GM18868 (cell line): ENCODE measurements at regions not wholly inside any gene's neighbourhood (a gene's known extent, or its start where the extent isn't known, plus 50 kb on each side); places are given as distances from the start of the nearest gene placed in this dataset.
"Not testable (repeated sequence)": the region's sequence is repeated elsewhere in the genome, so short reads cannot be mapped to it uniquely, and the experiment has no call there.

Experiments
- ATAC-seq: cut with Tn5 transposase; IDR thresholded peaks from one replicate; pipeline ENCODE4 v1.9.1; 2021; ENCODE audit warnings: mild to moderate bottlenecking, moderate library complexity; ENCODE audit not compliant: unreplicated experiment

GRCh38 chr13:89514534-89515312 lies 1832.8 kb upstream of the MIR17HG start:
- ATAC-seq, result no peak

GRCh38 chr13:89515948-89516347 lies 1831.5 kb upstream of the MIR17HG start:
- no peak for ATAC-seq

- no peak for ATAC-seq
Observed at GRCh38 chr13:89518289-89519077, 1829.0 kb upstream of the MIR17HG start.

GRCh38 chr13:89520468-89520867 lies 1827.0 kb upstream of the MIR17HG start:
- no peak for ATAC-seq

- not testable (repeated sequence) for ATAC-seq
Observed at GRCh38 chr13:89521672-89522071, 1825.8 kb upstream of the MIR17HG start.

- ATAC-seq, result no peak
Observed at GRCh38 chr13:89541091-89542030, 1806.1 kb upstream of the MIR17HG start.

- no peak for ATAC-seq
Observed at GRCh38 chr13:89550938-89551337, 1796.5 kb upstream of the MIR17HG start.

GRCh38 chr13:89554801-89555200 lies 1792.7 kb upstream of the MIR17HG start:
- no peak for ATAC-seq

GRCh38 chr13:89565476-89566100 lies 1781.9 kb upstream of the MIR17HG start:
- ATAC-seq, result no peak

GRCh38 chr13:89567025-89567424 lies 1780.5 kb upstream of the MIR17HG start:
- no peak for ATAC-seq

GRCh38 chr13:89568276-89568675 lies 1779.2 kb upstream of the MIR17HG start:
- ATAC-seq, result no peak

- no peak for ATAC-seq
Observed at GRCh38 chr13:89568746-89569145, 1778.7 kb upstream of the MIR17HG start.

GRCh38 chr13:89571676-89572075 lies 1775.8 kb upstream of the MIR17HG start:
- no peak for ATAC-seq

GRCh38 chr13:89574077-89574476 lies 1773.4 kb upstream of the MIR17HG start:
- no peak for ATAC-seq

- ATAC-seq, result no peak
Observed at GRCh38 chr13:89577301-89577700, 1770.2 kb upstream of the MIR17HG start.

GRCh38 chr13:89584058-89584620 lies 1763.3 kb upstream of the MIR17HG start:
- ATAC-seq, result no peak

- no peak for ATAC-seq
Observed at GRCh38 chr13:89602655-89603054, 1744.8 kb upstream of the MIR17HG start.

GRCh38 chr13:89603187-89603586 lies 1744.3 kb upstream of the MIR17HG start:
- ATAC-seq, result no peak

- no peak for ATAC-seq
Observed at GRCh38 chr13:89609318-89609717, 1738.2 kb upstream of the MIR17HG start.

- ATAC-seq, result no peak
Observed at GRCh38 chr13:89610331-89610730, 1737.2 kb upstream of the MIR17HG start.
